ENCODE measurements at regions not wholly inside any gene's neighbourhood (a gene's known extent, or its start where the extent isn't known, plus 50 kb on each side); places are given as distances from the start of the nearest gene placed in this dataset.

DNA sequence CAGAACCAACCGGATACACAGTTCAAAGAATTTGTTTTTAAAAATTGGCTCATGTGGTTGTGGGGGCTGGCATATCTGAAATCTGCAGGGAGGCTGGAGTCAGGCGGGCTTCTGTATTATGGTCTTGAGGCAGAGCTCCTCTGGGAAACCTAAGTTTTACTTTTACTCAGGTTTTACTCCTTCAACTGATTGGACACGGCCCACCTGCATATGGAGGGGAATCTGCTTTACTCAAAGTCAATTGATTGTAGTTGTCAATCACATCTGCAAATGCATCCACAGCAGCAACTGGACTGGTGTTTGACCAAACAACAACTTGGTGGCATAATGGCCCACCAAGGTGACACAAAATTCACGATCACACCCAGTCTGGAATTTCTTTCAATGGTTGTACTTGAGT lies 103.4 kb downstream of the ERMARD start:
- DNase-seq: no peak

DNA sequence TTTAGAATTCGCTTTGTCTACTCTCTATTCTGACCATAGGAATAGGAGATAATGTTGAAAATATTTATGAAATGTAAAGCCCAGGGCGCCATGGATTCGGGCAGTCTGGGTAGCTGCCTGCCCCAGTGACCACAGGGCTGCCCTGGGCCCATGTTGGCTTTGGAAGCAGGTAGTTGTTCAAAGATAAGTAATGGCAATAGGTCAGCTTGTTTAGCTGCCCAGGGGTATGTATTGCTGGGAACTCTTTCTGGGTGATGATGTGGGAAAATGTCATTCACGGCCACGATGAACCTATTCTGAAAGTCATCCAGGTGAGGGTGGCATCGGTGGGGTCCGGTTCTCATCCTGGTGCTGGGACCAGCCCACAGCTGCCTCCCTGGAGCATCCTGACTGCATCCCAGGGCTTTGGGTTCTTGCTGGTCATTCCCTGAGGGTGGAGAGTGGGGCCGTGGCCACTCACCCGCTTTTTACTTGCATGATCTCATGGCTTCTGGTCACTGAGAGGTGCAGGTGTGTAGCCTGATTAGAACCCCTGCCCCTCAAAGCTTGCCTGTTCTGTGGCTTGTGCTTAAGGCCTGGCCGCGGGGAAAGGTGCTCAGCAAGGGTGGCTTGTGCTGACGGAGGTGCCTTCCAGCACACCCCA lies 102.8 kb downstream of the ERMARD start:
- DNase-seq: no peak

DNA sequence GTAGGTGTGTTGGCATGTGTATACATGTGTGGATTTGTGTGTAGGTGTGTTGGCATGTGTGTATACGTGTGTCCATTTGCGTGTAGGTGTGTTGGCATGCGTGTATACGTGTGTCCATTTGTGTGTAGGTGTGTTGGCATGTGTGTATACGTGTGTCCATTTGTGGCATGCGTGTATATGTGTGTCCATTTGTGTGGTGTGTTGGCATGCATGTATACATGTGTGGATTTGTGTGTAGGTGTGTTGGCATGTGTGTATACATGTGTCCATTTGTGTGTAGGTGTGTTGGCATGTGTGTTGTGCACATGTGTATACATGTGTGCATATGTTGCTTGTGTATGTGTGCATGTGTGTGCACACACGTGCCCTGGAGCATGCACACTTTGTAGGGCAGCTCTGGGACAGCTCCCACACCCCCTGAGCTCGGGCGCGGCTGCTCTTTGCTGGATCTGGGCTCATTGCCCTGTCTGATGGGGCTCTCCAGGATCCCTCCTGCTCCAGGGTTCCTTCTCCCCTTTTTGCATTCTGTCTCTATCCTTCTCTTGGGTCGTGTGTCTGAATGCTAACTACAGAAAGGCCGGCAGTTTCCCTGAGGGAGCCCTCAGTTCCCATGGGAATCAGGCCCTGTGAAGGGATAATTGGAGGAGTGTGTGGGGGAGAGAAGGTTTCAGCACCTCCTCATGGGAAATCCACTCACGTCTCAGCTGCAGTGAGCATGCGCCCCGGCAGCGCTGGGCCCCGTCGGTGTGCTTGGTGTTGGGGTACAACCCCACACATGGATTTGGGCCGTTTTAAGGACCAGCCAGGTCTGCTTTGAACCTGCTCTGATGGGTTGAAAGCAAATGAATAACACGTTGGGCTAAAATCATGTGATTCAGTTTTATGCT lies 102.0 kb downstream of the ERMARD start:
- no peak for DNase-seq

DNA sequence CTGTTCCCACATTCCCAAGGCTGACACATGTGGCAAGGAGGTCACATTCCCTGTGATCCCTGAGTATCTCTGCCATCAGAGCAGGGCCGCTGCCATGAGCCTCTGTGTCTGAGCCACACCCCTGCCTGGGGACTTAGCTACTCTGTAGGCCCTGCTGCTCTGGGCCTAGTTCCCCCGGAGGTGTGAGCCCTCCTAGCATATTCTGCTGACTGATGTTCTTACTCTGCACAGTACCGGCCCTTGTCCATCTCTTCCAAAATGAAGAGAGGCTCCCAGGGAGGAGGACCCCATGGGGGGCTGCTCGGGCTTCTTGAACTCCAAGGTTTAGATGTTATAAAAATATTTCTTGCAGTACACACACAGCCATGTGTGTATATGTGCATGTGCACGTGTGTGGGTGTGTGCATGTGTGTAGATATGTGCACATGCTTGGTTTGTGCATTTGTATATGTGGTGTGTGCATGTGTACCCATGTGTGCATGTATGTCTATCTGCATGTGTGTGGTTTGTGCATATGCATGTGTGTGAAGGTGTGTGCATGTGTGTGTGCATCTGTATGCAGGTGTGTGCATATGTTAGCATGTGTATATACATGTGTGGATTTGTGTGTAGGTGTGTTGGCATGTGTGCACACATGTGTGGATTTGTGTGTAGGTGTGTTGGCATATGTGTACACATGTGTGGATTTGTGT lies 101.2 kb downstream of the ERMARD start:
- DNase-seq: no peak

DNA sequence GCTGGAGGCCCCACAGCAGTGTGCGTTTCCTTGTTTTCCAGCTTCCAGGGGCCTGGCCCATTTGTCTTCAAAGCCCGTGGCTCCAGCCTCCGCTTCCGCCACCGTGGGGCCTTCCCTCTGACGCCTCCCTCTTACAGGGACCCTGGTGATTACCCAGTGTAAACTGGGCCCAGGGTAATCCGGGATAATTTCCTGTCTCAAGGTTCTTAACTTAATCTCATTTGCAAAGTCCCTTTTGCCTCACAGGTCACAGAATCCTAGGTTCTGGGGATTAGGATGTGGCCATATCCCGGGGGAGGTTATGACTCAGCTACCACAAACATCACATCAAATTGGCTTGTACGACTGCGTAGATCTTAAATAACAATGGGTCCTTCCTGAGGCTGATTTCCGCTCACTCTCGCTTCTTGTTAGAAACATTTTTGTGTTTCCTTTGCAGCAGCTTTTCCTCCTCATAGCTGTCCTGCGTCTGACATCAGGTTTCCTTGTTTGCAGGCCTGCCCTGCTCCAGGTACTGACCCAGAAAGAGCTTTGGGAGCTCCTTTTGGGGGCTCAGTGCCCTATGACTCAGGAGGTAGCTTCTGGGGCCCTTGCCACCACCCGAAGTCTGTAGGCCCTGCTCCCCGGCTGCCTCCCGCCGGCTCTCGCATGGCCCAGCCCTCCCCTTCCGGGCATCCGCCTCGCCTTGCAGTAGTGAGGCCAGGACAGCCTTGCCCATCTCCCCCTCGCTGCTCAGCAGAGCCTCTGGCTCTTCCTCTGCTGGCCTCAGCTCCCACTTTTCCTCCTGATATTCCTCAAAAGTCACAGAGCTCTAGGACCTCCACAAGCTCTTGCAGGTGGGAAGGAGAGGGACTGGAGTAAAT lies 100.5 kb downstream of the ERMARD start:
- no peak for DNase-seq

DNA sequence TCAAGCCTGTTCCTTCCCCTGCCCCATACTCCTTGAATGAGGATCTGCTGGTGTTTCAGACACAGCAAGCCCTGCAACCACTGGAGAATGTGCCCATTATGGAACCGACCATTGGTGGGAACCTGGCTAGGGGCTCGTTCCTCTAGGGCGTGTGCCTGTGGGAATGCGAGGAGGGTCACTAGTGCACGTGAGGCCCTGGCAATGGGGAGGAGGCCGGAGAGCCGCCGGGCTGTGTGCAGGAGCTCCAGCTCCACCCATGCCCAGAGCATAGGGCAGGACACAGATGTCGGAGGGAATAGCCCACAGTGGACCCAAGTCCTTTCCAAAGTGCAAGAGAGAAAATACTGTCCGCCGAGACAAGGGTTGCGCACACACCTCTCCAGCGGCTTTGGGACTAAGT lies 99.3 kb downstream of the ERMARD start:
- DNase-seq: no peak

DNA sequence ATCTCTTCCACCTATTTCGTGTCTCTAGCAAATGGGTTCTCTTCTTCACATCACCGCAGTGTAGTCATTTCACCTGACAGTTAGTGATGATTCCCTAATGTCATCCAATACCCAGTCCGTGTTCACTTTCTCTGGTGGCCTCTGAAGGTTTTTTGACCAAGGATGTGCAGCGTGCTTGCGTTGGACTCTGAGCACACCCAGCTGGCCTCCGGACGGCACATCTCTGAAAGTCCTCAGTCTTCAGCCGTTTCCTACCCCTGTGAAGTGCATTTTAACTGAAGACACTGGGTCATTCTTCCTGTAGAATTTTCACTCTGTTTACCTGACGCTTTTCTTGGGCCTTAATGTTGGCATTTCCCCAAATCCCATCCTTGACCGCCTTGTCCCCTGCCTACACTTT lies 98.7 kb downstream of the ERMARD start:
- no peak for DNase-seq

DNA sequence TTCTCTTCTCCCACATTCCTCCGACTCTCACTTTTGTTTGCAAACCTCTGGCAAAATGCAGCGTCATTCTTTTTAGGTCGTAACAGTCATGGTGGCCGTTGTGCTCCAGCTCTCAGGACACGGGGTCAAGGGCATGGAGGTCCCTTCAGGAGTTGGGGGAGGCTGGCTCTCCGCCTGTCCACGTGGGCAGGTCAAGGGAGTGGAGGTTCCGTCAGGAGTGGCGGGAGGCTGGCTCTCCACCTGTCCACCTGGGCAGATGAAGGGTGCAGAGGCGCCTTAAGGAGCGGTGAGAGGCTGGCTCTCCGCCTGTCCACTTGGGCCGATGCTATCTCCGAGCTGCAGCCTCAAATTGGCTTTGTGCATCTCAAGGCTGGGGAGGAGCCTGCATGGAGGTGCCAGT lies 98.0 kb downstream of the ERMARD start:
- no peak for DNase-seq

DNA sequence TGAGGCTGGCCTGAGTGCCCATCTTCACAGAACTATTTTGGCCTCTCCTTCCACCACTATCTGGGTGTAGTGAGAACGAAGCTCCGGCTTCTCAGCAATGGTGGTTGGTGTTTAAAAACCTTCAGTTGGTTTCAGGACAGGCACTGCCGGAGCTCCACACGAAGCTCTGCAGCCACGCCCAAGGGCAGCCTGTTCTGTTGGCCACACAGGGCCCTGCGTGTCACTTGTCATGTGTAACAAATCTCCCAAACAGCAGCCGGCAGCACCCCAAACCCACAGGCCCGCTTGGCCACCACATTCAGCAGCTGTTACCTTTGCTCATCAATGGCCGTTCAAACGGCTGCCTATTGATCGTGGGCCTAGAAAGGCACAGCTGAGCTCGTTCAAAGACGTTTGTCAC lies 97.5 kb downstream of the ERMARD start:
- no peak for DNase-seq

DNA sequence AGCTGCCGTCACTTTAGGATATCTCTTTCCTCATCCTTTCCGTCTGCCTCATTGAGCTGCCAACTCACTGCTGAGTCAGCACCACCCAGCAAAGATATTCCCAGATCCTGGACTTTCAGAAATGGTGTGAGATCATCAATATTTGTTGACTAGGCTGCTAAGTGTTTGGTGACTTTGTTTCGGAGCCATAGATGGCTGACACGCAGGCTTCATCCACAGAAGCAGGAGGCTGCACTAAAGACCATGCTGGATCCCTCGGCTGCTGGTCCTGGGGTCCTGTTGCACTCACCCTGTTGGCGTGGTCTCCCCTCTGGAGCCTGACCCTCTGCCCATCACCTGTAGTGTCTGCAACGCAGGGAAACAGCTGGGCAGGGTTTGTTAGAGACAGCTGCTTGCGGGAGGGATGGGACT lies 96.5 kb downstream of the ERMARD start:
- DNase-seq: no peak

DNA sequence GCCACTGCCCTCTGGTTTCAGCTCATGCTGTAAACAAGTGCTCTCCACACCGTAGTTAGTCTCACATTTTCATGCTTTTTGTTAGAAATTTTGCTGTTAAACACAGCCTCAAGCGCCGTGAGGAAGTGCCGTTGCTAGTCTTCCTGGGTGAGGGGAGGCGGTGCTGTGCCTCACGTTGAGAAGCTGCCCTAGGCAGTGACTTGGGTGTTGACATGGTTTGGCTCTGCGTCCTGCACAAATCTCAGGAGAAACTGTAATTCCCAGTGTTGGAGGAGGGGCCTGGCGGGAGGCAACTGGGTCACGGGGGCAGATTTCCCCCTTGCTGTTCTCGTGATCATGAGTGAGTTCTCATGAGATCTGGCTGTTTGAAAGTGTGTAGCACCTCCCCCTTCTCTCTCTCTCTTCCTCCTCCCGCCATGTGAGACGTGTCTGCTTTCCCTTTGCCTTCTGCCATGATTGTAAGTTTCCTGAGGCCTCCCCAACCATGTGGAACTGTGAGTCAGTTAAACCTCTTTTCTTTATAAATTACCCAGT lies 95.8 kb downstream of the ERMARD start:
- no peak for DNase-seq

DNA sequence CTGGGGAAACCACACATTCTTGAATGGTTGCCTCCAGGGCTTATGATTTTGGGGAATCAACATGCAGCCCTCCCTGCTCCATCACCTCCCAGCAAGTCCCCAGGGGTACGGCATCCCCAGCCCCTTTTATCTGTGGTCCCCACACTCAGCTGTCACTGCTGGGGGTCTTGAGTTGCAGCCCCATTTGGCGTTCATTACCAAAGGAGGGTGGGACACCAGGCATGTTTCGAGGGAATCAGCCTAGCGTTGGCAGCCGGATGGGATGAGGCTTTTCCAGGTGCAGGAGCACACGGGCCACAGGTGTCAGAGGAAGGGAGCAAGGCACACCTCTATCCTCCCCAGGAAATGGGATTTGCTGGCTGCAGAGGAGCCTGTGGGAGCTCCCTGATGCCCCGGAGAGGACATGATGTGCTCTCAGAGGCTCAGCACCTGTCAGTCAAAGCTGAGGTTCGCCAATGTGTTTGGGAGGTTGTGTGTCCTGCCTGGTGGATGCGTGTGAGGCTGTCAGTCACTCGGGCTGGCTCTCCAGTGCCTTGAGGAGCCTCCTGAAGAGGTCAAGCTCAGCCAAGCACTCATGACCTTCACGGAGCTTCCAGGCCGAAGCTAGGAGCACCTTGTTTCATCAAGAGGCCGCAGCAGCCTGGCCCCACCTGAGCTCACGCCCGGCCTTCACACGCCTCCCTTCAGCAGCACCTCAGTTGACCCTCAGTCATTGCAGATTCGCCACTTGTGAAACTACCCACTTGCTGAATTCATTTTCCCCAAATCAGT lies 95.0 kb downstream of the ERMARD start:
- no peak for DNase-seq

DNA sequence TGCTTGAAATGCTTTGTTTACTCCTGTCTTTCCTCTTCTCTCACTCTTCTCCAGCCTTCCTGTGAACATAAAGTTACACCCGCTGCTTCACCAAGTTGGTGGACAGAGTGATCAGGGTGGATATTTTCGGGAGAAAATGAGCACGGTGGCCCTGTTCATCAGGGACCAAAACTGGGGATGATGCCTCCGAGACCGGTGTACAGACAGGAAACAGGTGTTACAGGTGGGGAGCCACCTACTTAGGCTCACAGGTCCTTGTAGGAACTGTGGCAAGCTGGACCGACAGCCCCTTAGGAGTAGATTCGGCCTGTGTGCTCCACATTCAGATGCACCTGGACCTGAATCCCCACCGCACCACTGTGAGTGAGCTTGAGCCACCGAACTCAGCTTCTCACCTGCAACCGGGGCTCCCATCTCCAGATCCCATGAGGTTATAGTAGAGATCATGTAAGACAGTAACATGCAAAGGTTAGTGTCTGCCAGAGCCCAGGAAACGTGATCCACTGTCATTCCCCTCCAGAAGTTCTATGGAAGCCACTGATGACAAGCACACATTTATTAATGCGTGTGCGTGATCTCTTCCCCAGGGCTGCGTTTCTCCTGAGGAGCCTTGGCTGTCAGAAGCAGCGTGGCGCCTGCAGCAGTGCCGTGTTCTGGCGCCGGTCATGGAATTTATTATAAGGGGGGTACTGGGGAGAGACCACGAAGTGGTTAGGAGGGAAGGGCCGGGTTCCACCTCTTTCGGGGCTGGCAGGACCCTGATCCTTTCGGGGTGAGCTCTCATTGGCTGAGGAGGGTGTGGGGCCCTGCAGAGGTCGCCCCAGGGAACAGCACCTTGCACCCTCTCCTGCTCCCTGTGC lies 94.2 kb downstream of the ERMARD start:
- DNase-seq: no peak

DNA sequence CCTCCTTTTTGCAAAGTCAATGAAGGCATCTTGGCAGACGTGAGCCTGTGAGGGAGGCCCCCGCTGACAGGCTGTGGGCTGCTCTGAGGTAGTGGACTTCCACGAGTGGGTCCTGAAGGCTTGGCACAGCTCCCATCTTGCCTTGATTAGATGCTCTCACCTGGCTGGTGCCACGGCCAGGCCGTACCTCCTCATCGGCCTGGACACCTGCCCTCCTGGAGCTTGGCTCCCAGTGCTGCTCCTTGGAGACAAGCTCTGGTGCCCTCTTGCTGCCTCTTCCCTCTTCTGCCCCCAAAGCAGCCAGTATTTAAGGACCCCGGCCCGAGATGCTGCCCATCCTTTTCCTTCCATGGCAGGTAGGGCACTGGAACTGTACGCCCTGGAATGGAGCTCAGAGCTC lies 93.5 kb downstream of the ERMARD start:
- DNase-seq: no peak

DNA sequence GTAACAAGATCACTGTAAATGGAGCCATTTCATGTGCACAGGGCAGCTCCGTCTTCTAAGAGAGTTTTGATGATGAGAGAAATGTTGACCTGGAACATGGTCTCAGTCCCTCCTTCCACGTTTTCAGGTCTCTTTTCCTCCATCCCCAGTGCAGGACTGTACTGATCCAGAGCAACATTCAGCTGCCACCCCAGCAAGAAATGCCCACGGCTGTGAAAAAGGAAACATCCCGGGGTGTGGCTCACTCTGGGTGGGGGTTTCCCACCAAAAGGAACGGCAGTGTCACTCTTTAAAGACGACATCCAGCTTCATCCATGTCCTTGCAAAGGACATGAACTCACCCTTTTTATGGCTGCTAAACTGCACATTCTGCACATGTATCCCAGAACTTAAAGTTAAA lies 92.6 kb downstream of the ERMARD start:
- no peak for DNase-seq

DNA sequence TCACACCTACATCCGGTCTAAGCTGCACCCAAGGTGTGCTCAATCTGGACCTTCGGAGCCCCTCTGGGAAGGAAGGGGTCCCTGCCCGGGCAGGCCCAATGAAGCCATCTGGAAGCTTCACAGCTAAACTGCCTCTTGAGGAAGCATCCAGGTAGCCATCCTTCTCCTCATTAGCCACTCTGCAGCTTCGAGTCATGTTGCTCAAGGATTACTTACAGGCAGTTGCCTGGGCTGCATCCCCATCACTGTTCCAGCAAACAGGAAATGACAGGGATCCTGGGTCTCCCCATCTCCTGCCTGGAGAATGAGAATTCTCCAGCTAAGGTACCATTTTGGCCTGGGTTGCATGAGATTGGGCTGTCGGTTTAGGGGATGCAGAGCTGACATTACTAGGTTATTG lies 91.7 kb downstream of the ERMARD start:
- no peak for DNase-seq

DNA sequence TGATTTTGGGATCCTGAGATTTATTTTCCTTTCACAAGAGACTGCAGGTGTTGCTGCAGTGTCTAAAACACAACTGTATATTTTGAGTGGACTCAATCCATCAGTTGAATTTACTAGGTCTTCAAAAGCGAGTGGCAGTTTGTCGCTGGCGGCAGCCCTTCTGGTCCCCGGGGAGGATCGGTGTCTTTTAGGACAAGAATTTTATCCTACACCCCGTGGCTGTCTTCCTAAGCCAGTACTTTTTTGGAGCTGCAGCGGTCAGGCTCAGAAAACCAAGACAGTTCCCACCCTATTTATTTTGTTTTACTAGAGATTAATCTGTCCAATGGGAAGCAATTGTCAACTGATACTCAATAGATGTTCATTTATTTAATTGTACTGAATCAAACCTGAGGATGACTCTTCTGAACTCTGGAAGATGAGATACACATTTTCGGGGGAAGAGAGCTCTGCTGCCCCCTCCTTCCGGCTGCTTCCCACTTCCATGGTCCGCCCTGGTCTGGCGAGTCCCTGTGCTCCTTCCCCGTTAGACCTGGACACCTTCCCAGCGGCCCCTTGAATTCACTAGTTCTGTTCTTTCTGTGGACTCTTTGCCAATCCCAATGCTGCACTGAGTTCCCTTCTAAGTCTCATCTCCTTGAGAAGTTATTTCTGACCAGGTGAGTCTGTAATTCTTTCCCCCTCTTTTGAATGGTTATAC lies 90.6 kb downstream of the ERMARD start:
- DNase-seq: no peak

DNA sequence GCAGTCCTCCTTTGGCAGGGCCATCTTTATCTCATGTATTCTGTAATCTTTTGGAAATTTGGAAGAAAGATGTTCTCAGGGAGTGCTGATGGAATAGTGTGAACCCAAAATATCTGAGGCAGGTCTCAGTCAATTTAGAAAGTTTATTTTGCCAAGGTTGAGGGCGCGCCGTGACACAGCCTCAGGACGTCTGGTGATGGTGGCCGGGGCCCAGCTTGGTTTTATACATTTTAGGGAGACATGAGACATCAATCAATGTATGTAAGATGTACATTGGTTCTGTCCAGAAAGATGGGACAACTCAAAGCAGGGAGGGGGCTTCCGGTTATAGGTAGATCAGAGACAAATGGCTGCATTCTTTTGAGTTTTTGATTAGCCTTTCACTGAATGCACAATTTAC lies 89.8 kb downstream of the ERMARD start:
- no peak for DNase-seq

DNA sequence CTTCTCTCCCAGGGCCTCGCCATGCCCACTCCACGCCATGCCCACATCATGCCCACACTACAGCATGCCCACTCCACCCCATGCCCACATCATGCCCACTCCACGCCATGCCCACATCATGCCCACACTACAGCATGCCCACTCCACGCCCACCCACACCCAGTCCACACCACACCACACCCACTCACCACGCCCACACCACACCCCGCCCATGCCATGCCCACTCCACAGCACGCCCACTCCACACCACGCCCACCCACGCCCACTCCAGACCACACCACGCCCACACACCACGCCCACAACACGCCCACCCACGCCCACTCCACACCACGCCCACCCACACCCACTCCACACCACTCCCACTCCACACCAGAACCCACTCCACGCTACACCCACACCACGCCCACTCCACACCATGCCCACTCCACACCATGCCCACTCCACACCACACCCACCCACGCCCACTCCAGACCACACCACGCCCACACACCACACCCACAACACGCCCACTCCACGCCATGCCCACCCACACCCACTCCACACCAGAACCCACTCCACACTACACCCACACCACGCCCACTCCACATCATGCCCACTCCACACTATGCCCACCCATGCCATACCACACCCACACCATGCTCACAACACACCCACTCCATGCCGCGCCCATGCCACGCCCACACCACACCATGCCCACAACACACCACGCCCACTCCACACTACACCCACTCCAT lies 88.6 kb downstream of the ERMARD start:
- no peak for DNase-seq

DNA sequence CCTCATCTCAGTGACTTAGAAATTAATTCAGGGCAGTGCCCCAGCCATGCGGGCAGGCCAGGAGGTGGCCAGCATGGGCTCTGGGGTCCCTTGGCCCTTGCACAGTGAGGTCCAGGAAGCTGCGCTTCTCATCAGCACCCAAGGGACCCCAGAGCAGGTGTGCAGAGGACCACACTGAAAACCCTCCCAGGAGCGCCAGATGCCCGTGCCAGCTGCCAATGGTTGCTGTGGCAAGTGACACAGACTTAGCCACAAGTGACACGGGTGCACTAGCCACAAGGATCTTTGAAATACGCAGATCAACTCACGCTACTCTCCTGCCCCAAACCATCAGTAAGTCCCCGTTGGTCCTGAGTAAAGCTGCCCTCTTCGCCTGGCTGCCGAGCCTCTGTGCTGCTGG lies 88.1 kb downstream of the ERMARD start:
- DNase-seq: no peak
